IMR-90 (cell line): ENCODE measurements at regions not wholly inside any gene's neighbourhood (a gene's known extent, or its start where the extent isn't known, plus 50 kb on each side); places are given as distances from the start of the nearest gene placed in this dataset.

Source experiments
- ATAC-seq: fragments of 200-7000 bp; cut with Tn5 transposase; 2 replicates; pipeline ENCODE4 v1.9.1; 2020; ENCODE audit warnings: low read depth, mild to moderate bottlenecking, moderate library complexity
- BruUV-seq: library from RNA; stranded (reverse); fragments of 400-500 nt; replicated peaks from 2 replicates; lab custom pipeline; 2021; lab: Mats Ljungman, UMichigan
- CTCF ChIA-PET: fragments of 300-600 bp; formaldehyde crosslinking; extraction: SDS; loops from one replicate; lab custom pipeline; 2021; ENCODE audit warnings: antibody characterized with exemption; lab: Yijun Ruan, JAX
- POLR2A ChIA-PET: fragments of 300-600 bp; sonication (Branson Sonifier 250); formaldehyde crosslinking; loops from one replicate; lab custom pipeline; 2022; ENCODE audit warnings: antibody characterized with exemption; ENCODE audit not compliant: unreplicated experiment; lab: Charles Lee
- DNase-seq: peaks from one replicate; pipeline ENCODE4 v3.0.0; 2013
- H2AFZ ChIP-seq: replicated peaks from 2 replicates; pipeline ENCODE3; 2013; ENCODE audit warnings: low read length, mild to moderate bottlenecking; ENCODE audit not compliant: poor library complexity
- H2AK5ac ChIP-seq: 2 replicates; pipeline ENCODE4 v1.6.1; 2013; ENCODE audit warnings: low read depth, low read length, inconsistent platforms
- H2AK9ac ChIP-seq: replicated peaks from 2 replicates; pipeline ENCODE3; 2013; ENCODE audit warnings: mild to moderate bottlenecking, low read depth, low read length, moderate library complexity; ENCODE audit not compliant: poor library complexity
- H2BK120ac ChIP-seq: 2 replicates; pipeline ENCODE4 v1.6.1; 2013; ENCODE audit warnings: low read depth, low read length, inconsistent platforms
- H2BK15ac ChIP-seq: 3 replicates; pipeline ENCODE4 v1.6.1; 2013; ENCODE audit warnings: low read depth, low read length, inconsistent platforms
- H2BK20ac ChIP-seq: 2 replicates; pipeline ENCODE4 v1.6.1; 2013; ENCODE audit warnings: low read depth, mild to moderate bottlenecking, inconsistent platforms, low read length, moderate library complexity
- H2BK5ac ChIP-seq: 2 replicates; pipeline ENCODE4 v1.6.1; 2013; ENCODE audit warnings: mild to moderate bottlenecking, low read depth, low read length, inconsistent platforms; ENCODE audit not compliant: poor library complexity, severe bottlenecking
- H3K14ac ChIP-seq: replicated peaks from 2 replicates; pipeline ENCODE4 v1.6.1; 2013; ENCODE audit warnings: low read depth, low read length, inconsistent platforms
- H3K18ac ChIP-seq: 2 replicates; pipeline ENCODE4 v1.6.1; 2013; ENCODE audit warnings: low read depth, low read length, control low read depth
- H3K23ac ChIP-seq: 2 replicates; pipeline ENCODE4 v1.6.1; 2013; ENCODE audit warnings: low read depth, low read length, inconsistent platforms
- H3K27ac ChIP-seq: 2 replicates; pipeline ENCODE4 v1.5.1; 2013; ENCODE audit warnings: mild to moderate bottlenecking, control low read depth, low read length; ENCODE audit not compliant: insufficient read depth
- H3K27me3 ChIP-seq: 2 replicates; pipeline ENCODE4 v1.6.1; 2013; ENCODE audit warnings: low read length; ENCODE audit not compliant: control insufficient read depth, insufficient read depth
- H3K36me3 ChIP-seq: 2 replicates; pipeline ENCODE4 v1.6.1; 2013; ENCODE audit warnings: low read length, mixed read lengths; ENCODE audit not compliant: control insufficient read depth, insufficient read depth
- H3K4ac ChIP-seq: 2 replicates; pipeline ENCODE4 v1.6.1; 2013; ENCODE audit warnings: low read depth, low read length, inconsistent platforms
- H3K4me1 ChIP-seq: 2 replicates; pipeline ENCODE4 v1.6.1; 2013; ENCODE audit warnings: low read length, mixed read lengths; ENCODE audit not compliant: control insufficient read depth, insufficient read depth
- H3K4me2 ChIP-seq: 2 replicates; pipeline ENCODE4 v1.6.1; 2013; ENCODE audit warnings: low read depth, mild to moderate bottlenecking, control low read depth, low read length, moderate library complexity
- H3K4me3 ChIP-seq: 2 replicates; pipeline ENCODE4 v1.5.1; 2013; ENCODE audit warnings: low read depth, mild to moderate bottlenecking, control low read depth, low read length, moderate library complexity; ENCODE audit not compliant: insufficient read depth
- H3K56ac ChIP-seq: 2 replicates; pipeline ENCODE4 v1.6.1; 2013; ENCODE audit warnings: low read length, inconsistent platforms; ENCODE audit not compliant: insufficient read depth; ENCODE audit errors: extremely low read depth
- H3K79me1 ChIP-seq, 2 experiments: 2 replicates each; pipeline ENCODE4 v1.6.1; 2013; ENCODE audit warnings: low read length in 2 of 2, inconsistent platforms in 1 of 2, low read depth in 1 of 2
- H3K9ac ChIP-seq: 2 replicates; pipeline ENCODE4 v1.6.1; 2013; ENCODE audit warnings: low read depth, low read length, control low read depth
- H3K9me1 ChIP-seq: 2 replicates; pipeline ENCODE4 v1.6.1; 2013; ENCODE audit warnings: low read length, inconsistent platforms; ENCODE audit not compliant: insufficient read depth
- H3K9me3 ChIP-seq: 2 replicates; pipeline ENCODE4 v1.6.1; 2013; ENCODE audit warnings: low read length; ENCODE audit not compliant: control insufficient read depth, insufficient read depth
- H4K20me1 ChIP-seq: 2 replicates; pipeline ENCODE4 v1.6.1; 2013; ENCODE audit warnings: low read length, inconsistent platforms; ENCODE audit not compliant: insufficient read depth
- H4K5ac ChIP-seq: 2 replicates; pipeline ENCODE4 v1.6.1; 2013; ENCODE audit warnings: mild to moderate bottlenecking, low read depth, low read length, control low read depth
- H4K8ac ChIP-seq, 2 experiments: 2 replicates each; pipeline ENCODE4 v1.6.1; 2013; ENCODE audit warnings: low read depth in 2 of 2, low read length in 2 of 2, control low read depth in 1 of 2, inconsistent platforms in 1 of 2
- H4K91ac ChIP-seq: 2 replicates; pipeline ENCODE4 v1.6.1; 2013; ENCODE audit warnings: low read depth, low read length, inconsistent platforms; ENCODE audit not compliant: insufficient read depth
- BHLHE40 ChIP-seq: fragments of 150-350 bp; IDR thresholded peaks from 2 replicates; pipeline ENCODE4 v1.6.1; 2016; ENCODE audit warnings: mild to moderate bottlenecking, low read depth, low read length
- CEBPB ChIP-seq: IDR thresholded peaks from 2 replicates; pipeline ENCODE4 v1.6.1; 2012; ENCODE audit warnings: low read depth, low read length, improper control_type of control experiment
- CHD1 ChIP-seq: IDR thresholded peaks from 2 replicates; pipeline ENCODE4 v1.6.1; 2012; ENCODE audit warnings: low read depth, low read length, improper control_type of control experiment
- CTCF ChIP-seq: conservative IDR thresholded peaks from 2 replicates; pipeline ENCODE4 v1.5.1; 2012; ENCODE audit warnings: mild to moderate bottlenecking, low read depth, low read length, improper control_type of control experiment
- FOS ChIP-seq: fragments of 150-350 bp; IDR thresholded peaks from 2 replicates; pipeline ENCODE4 v1.6.1; 2016; ENCODE audit warnings: low read depth, low read length
- MAZ ChIP-seq: IDR thresholded peaks from 2 replicates; pipeline ENCODE4 v1.6.1; 2012; ENCODE audit warnings: low read depth, mild to moderate bottlenecking, low read length, improper control_type of control experiment, moderate library complexity, borderline replicate concordance
- MXI1 ChIP-seq: IDR thresholded peaks from 2 replicates; pipeline ENCODE4 v1.6.1; 2012; ENCODE audit warnings: low read depth, mild to moderate bottlenecking, low read length, moderate library complexity, borderline replicate concordance
- NFE2L2 ChIP-seq: fragments of 150-350 bp; IDR thresholded peaks from 2 replicates; pipeline ENCODE4 v1.6.1; 2016; ENCODE audit warnings: low read depth, mild to moderate bottlenecking, low read length
- POLR2A ChIP-seq: IDR thresholded peaks from 2 replicates; pipeline ENCODE4 v1.6.1; 2012; ENCODE audit warnings: mild to moderate bottlenecking, low read depth, low read length
- RAD21 ChIP-seq: IDR thresholded peaks from 2 replicates; pipeline ENCODE4 v1.6.1; 2012; ENCODE audit warnings: low read length, improper control_type of control experiment
- RCOR1 ChIP-seq: IDR thresholded peaks from 2 replicates; pipeline ENCODE4 v1.6.1; 2012; ENCODE audit warnings: mild to moderate bottlenecking, low read length, improper control_type of control experiment; ENCODE audit not compliant: insufficient replicate concordance
- RFX5 ChIP-seq: IDR thresholded peaks from 2 replicates; pipeline ENCODE4 v1.8.0; 2012; ENCODE audit warnings: low read depth, mild to moderate bottlenecking, low read length, moderate library complexity
- SMC3 ChIP-seq: fragments of 150-350 bp; IDR thresholded peaks from 2 replicates; pipeline ENCODE4 v1.6.1; 2016; ENCODE audit warnings: low read depth, mild to moderate bottlenecking, antibody characterized with exemption, low read length, moderate library complexity
- WGBS, 2 experiments: methylation state at CpG; one replicate each; pipeline versions ENCODE4 v1.1.5 to v1.1.7; 2013; ENCODE audit warnings: missing lambda C conversion rate in 2 of 2; ENCODE audit not compliant: insufficient read length in 1 of 2; ENCODE audit errors: extremely low coverage in 2 of 2; 5-methylcytosine and 5-hydroxymethylcytosine counted together
- dilution Hi-C: fragments of 300-500 bp; cut with HindIII; formaldehyde crosslinking; loops from one replicate; pipeline ENCODE4 v1.14.3; 2018; ENCODE audit warnings: low sequenced_read_pairs; ENCODE audit not compliant: unreplicated experiment
- in situ Hi-C: fragments of 300-500 bp; cut with MboI; formaldehyde crosslinking; loops from 3 replicates; pipeline ENCODE4 v1.14.3; 2019; ENCODE audit warnings: low sequenced_read_pairs, inconsistent platforms, mixed read lengths
- intact Hi-C: fragments of 100-400 bp; cut with micrococcal nuclease; formaldehyde crosslinking; loops from 2 replicates; pipeline ENCODE4 v1.10.0; 2022
- TF ChIP-seq, protein P1 (sequence below): fragments of 150-350 bp; IDR thresholded peaks from 2 replicates; pipeline ENCODE4 v1.6.1; 2017; ENCODE audit warnings: mild to moderate bottlenecking, antibody characterized with exemption, low read length, low read depth
- TF ChIP-seq, protein P2 (sequence below): fragments of 150-350 bp; IDR thresholded peaks from 2 replicates; pipeline ENCODE4 v1.6.1; 2016; ENCODE audit warnings: low read depth, mild to moderate bottlenecking, low read length, moderate library complexity, borderline replicate concordance

GRCh38 chr9:8259028-8259427, 459.4 kb upstream of the DMAC1 start:
- WGBS, 2 experiments, result no CpG with 5 or more reads among the region's 4 CpGs
- Histone ChIP-seq H2AFZ (no peak overlapping the region), H3K36me3 (no peaks in the 10 kb centered on the region), H3K79me1 (no peaks in the 10 kb centered on the region), H3K4ac (no peak overlapping the region), H3K9me1 (no peaks in the 10 kb centered on the region), H3K18ac (no peak overlapping the region), H2AK5ac (no peak overlapping the region), H2AK9ac (no peak overlapping the region), H3K23ac (no peak overlapping the region), H3K9ac (no peak overlapping the region), H4K20me1 (no peaks in the 10 kb centered on the region), H4K5ac (no peak overlapping the region), H3K4me3 (no peak overlapping the region), H2BK120ac (no peak overlapping the region), H2BK5ac (no peak overlapping the region), H3K4me1 (no peaks in the 10 kb centered on the region), H4K91ac (no peak overlapping the region), H2BK20ac (no peak overlapping the region), H3K27me3 (no peaks in the 10 kb centered on the region), H3K4me2 (no peak overlapping the region), H3K9me3 (peaks cover 8% of the 10 kb centered on the region), H3K14ac (no peak overlapping the region), H2BK15ac (no peak overlapping the region), H4K8ac (no peak overlapping the region), H3K56ac (no peak overlapping the region), H3K27ac (no peak overlapping the region)
- intact Hi-C loops (no loop called here), in situ Hi-C loops (no loop called here), dilution Hi-C loops (no loop called here)
- CTCF ChIA-PET, result no interaction called here
- POLR2A ChIA-PET, result no interaction called here
- TF ChIP-seq, protein P1, sequence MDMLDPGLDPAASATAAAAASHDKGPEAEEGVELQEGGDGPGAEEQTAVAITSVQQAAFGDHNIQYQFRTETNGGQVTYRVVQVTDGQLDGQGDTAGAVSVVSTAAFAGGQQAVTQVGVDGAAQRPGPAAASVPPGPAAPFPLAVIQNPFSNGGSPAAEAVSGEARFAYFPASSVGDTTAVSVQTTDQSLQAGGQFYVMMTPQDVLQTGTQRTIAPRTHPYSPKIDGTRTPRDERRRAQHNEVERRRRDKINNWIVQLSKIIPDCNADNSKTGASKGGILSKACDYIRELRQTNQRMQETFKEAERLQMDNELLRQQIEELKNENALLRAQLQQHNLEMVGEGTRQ, result no peak
- TF ChIP-seq CEBPB (no peak), BHLHE40 (no peak), FOS (no peak), CHD1 (no peak), NFE2L2 (no peak), CTCF (no peak), MXI1 (no peak), SMC3 (no peak), MAZ (no peak), RAD21 (no peak), RCOR1 (no peak), POLR2A (no peak), RFX5 (no peak)
- TF ChIP-seq, protein P2, sequence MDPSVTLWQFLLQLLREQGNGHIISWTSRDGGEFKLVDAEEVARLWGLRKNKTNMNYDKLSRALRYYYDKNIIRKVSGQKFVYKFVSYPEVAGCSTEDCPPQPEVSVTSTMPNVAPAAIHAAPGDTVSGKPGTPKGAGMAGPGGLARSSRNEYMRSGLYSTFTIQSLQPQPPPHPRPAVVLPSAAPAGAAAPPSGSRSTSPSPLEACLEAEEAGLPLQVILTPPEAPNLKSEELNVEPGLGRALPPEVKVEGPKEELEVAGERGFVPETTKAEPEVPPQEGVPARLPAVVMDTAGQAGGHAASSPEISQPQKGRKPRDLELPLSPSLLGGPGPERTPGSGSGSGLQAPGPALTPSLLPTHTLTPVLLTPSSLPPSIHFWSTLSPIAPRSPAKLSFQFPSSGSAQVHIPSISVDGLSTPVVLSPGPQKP, result no peak
- DNase-seq (no peak), ATAC-seq (no peak)
- BruUV-seq, result no TSS peak
